H1 (cell line): ENCODE measurements at regions not wholly inside any gene's neighbourhood (a gene's known extent, or its start where the extent isn't known, plus 50 kb on each side); places are given as distances from the start of the nearest gene placed in this dataset.

Experiments
- ASH2L ChIP-seq: fragments of 200-600, 300-600 bp; sonication (generic); IDR thresholded peaks from one replicate; pipeline ENCODE4 v1.7.1; 2017; ENCODE audit warnings: low read length
- HDAC6 ChIP-seq: IDR thresholded peaks from one replicate; pipeline ENCODE4 v1.7.1; 2012; ENCODE audit warnings: low read depth, mild to moderate bottlenecking, inconsistent platforms, low read length, moderate library complexity
- JUND ChIP-seq: IDR thresholded peaks from 2 replicates; pipeline ENCODE4 v1.6.1; 2011; ENCODE audit warnings: mild to moderate bottlenecking, improper control_type of control experiment, low read length
- RFX5 ChIP-seq: IDR thresholded peaks from 2 replicates; pipeline ENCODE4 v1.6.1; 2011; ENCODE audit warnings: low read depth, low read length, improper control_type of control experiment, borderline replicate concordance
- YY1 ChIP-seq: IDR thresholded peaks from 2 replicates; pipeline ENCODE4 v1.6.1; 2011; ENCODE audit warnings: low read depth, mild to moderate bottlenecking, low read length
- TF ChIP-seq, protein P1 (sequence below), 3 experiments: IDR thresholded peaks; 1 replicate in 2 of 3; 2 replicates in 1 of 3; pipeline versions ENCODE4 v1.5.1 to v1.6.1; 2011; ENCODE audit warnings: low read length in 3 of 3, mild to moderate bottlenecking in 3 of 3, inconsistent platforms in 2 of 3, low read depth in 1 of 3, moderate library complexity in 1 of 3; ENCODE audit not compliant: insufficient read depth in 1 of 3; ENCODE audit errors: control extremely low read depth in 1 of 3

DNA sequence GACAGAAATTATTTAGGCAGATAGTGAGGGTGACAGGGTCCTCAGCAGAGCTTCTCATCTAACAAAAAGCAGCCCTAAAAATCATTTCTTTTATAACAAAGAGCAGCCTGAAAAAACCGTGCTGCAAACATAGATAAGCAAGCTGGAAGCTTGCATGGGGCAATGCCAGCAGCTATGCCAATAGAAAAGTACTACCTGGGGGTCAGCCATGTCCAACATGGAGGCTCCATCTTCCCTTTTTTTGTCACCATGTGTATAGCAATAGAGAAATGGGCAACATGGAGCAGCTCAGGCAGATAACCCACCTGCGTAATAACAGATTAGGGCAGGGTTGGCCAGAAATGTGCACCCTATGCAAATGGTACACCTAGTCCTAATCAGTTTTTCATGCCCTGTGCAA lies 57.4 kb upstream of the IGLL5 start:
- TF ChIP-seq YY1 (no peak), HDAC6 (no peak), ASH2L (no peak), JUND (no peak), RFX5 (no peak)
- TF ChIP-seq, protein P1, sequence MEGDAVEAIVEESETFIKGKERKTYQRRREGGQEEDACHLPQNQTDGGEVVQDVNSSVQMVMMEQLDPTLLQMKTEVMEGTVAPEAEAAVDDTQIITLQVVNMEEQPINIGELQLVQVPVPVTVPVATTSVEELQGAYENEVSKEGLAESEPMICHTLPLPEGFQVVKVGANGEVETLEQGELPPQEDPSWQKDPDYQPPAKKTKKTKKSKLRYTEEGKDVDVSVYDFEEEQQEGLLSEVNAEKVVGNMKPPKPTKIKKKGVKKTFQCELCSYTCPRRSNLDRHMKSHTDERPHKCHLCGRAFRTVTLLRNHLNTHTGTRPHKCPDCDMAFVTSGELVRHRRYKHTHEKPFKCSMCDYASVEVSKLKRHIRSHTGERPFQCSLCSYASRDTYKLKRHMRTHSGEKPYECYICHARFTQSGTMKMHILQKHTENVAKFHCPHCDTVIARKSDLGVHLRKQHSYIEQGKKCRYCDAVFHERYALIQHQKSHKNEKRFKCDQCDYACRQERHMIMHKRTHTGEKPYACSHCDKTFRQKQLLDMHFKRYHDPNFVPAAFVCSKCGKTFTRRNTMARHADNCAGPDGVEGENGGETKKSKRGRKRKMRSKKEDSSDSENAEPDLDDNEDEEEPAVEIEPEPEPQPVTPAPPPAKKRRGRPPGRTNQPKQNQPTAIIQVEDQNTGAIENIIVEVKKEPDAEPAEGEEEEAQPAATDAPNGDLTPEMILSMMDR (IDR thresholded peaks at IDR 0.05; ENCODE audit: control extremely low read depth in 1 of 3, insufficient read depth in 1 of 3, low read depth in 1 of 3, low read length in 3 of 3): no peak
